ENCODE measurements at regions not wholly inside any gene's neighbourhood (a gene's known extent, or its start where the extent isn't known, plus 50 kb on each side); places are given as distances from the start of the nearest gene placed in this dataset.

GRCh38 chr17:63275318-63275970, 170.7 kb downstream of the CYB561 start:
- TF ChIP-seq CTCF (IDR thresholded peaks at IDR 0.05; ENCODE audit: borderline replicate concordance, extremely low read depth, insufficient read depth), result no peak
- Histone ChIP-seq H3K9ac (ENCODE audit: low read length in 3 of 3) (no peak overlapping the region), H3K4me3 (ENCODE audit: low read length in 3 of 3) (no peak overlapping the region), H3K9me3 (ENCODE audit: control insufficient read depth in 2 of 3, insufficient read depth in 1 of 3, low read length in 3 of 3) (no peaks in the 10 kb centered on the region), H3K27me3 (ENCODE audit: control insufficient read depth, insufficient read depth, low read length) (no peaks in the 10 kb centered on the region), H3K27ac (ENCODE audit: low read depth in 2 of 2, low read length in 2 of 2) (no peak overlapping the region), H3K4me1 (ENCODE audit: control insufficient read depth in 2 of 3, insufficient read depth in 2 of 3, low read depth in 1 of 3, low read length in 3 of 3) (no peaks in the 10 kb centered on the region), H3K36me3 (ENCODE audit: control insufficient read depth in 2 of 3, insufficient read depth in 3 of 3, low read length in 3 of 3) (no peaks in the 10 kb centered on the region)
- intact Hi-C loops (cut with DNase I), result no loop called here
- DNase-seq (no peak), FAIRE-seq (no peak)

GRCh38 chr17:63275971-63276745, 169.9 kb downstream of the CYB561 start:
- no peak for DNase-seq
- no peaks in the 10 kb centered on the region for H3K27me3 ChIP-seq (ENCODE audit: control insufficient read depth, insufficient read depth, low read length)
- FAIRE-seq, result peak; percentile 25
- intact Hi-C loops (cut with DNase I), result no loop called here
- no peak for TF ChIP-seq CTCF (IDR thresholded peaks at IDR 0.05; ENCODE audit: borderline replicate concordance, extremely low read depth, insufficient read depth)
- H3K4me3 ChIP-seq (ENCODE audit: low read length in 3 of 3), result no peak overlapping the region
- no peaks in the 10 kb centered on the region for H3K4me1 ChIP-seq (ENCODE audit: control insufficient read depth in 2 of 3, insufficient read depth in 2 of 3, low read depth in 1 of 3, low read length in 3 of 3)
- H3K9me3 ChIP-seq (ENCODE audit: control insufficient read depth in 2 of 3, insufficient read depth in 1 of 3, low read length in 3 of 3), result no peaks in the 10 kb centered on the region
- no peak overlapping the region for H3K27ac ChIP-seq (ENCODE audit: low read depth in 2 of 2, low read length in 2 of 2)
- no peak overlapping the region for H3K9ac ChIP-seq (ENCODE audit: low read length in 3 of 3)
- H3K36me3 ChIP-seq (ENCODE audit: control insufficient read depth in 2 of 3, insufficient read depth in 3 of 3, low read length in 3 of 3), result no peaks in the 10 kb centered on the region

GRCh38 chr17:63276821-63277220, 169.3 kb downstream of the CYB561 start:
- intact Hi-C loops (cut with DNase I), result no loop called here
- H3K9me3 ChIP-seq (ENCODE audit: control insufficient read depth in 2 of 3, insufficient read depth in 1 of 3, low read length in 3 of 3), result no peaks in the 10 kb centered on the region
- no peak for DNase-seq
- H3K27me3 ChIP-seq (ENCODE audit: control insufficient read depth, insufficient read depth, low read length), result no peaks in the 10 kb centered on the region
- no peak for TF ChIP-seq CTCF (IDR thresholded peaks at IDR 0.05; ENCODE audit: borderline replicate concordance, extremely low read depth, insufficient read depth)
- H3K4me1 ChIP-seq (ENCODE audit: control insufficient read depth in 2 of 3, insufficient read depth in 2 of 3, low read depth in 1 of 3, low read length in 3 of 3), result no peaks in the 10 kb centered on the region
- no peaks in the 10 kb centered on the region for H3K36me3 ChIP-seq (ENCODE audit: control insufficient read depth in 2 of 3, insufficient read depth in 3 of 3, low read length in 3 of 3)
- no peak overlapping the region for H3K27ac ChIP-seq (ENCODE audit: low read depth in 2 of 2, low read length in 2 of 2)
- H3K4me3 ChIP-seq (ENCODE audit: low read length in 3 of 3), result no peak overlapping the region
- no peak overlapping the region for H3K9ac ChIP-seq (ENCODE audit: low read length in 3 of 3)
- no peak for FAIRE-seq

Data from kidney (tissue), 13 donors.